ENCODE measurements at regions not wholly inside any gene's neighbourhood (a gene's known extent, or its start where the extent isn't known, plus 50 kb on each side); places are given as distances from the start of the nearest gene placed in this dataset.

DNA sequence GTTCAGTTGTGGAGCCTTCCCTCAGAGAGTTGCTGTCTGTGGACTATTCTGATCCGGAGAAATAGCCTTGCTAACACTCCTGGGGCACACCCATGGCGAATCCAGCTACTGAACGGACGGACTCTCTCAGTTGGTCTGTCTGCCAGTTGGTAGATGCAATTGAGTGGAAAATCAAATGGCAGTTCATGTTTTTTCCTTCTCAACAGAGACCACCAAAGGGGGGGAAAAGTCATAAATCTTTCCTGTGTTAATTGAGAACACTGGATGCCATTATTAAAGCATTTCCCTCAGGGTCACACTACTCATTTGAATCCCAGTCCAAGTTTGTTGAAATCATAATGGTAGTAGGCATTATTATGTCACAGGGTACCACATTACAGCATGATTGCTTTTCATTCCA lies 354.3 kb upstream of the FAR2 start:
- no peak for ATAC-seq
- no peak for DNase-seq
- intact Hi-C loops (cut with DNase I, micrococcal nuclease) = no loop called here

DNA sequence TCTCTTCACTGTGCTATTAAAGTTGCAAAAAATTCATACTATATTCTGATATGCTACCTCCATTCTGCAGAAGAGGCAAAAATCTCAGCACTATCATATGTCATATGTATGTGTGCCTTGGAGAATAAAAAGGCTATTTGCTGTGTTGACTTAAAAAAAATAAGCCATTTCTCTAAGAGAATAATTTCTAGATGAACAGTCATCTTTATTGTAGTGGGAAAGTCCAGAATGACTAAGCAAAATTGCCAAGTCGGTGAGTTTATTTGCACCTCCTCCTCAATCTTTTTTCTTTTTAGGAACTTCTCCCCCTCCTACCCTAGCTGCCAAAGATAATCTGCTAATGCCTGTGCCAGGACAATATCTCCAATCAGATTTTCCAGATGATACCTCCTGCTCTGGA lies 353.8 kb upstream of the FAR2 start:
- no peak for ATAC-seq

DNA sequence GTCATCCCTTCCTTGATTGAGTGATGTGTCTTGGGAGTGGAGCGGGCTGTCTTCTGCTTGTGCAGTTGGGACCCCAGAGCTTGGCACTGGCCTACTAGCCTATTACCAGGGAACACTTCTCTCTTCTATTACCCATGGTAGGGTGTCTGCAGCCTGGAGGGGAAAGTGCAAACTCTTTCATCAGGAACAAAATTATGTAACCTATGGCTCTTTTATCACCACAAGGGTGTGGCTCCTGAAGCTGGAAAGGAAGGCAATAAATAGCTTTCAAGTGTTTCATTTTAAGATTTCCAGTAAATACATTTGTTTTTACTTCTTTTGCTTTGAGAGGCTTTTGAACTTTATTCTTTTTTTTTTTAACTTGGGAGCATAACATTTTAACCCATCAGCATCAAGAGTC lies 349.7 kb upstream of the FAR2 start:
- ATAC-seq = peak; percentile 64
- intact Hi-C loops (cut with DNase I, micrococcal nuclease) = no loop called here
- no peak for DNase-seq

More for the DNA sequence above, 353.8 kb upstream of the FAR2 start:
- no peak for DNase-seq
- intact Hi-C loops (cut with DNase I, micrococcal nuclease) = no loop called here

DNA sequence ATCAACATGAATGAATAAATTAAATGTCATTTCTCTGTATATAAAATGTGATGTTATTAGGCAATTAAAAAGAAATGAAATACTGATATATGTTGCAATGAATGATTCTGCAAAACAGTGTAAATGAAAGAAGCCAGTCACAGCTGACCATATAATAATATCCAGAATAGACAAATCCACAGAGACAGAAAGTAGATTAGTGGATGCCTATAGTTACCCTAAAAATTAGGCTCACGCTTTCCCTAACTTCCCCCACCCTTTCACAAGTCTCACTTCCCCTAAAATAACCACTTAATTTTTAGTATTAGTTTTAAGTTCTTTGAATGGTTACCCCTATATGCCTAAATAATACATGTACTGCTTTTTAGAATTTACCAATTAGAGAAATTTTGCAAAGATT lies 348.9 kb upstream of the FAR2 start:
- ATAC-seq = no peak
- no peak for DNase-seq
- intact Hi-C loops (cut with DNase I, micrococcal nuclease) = no loop called here

DNA sequence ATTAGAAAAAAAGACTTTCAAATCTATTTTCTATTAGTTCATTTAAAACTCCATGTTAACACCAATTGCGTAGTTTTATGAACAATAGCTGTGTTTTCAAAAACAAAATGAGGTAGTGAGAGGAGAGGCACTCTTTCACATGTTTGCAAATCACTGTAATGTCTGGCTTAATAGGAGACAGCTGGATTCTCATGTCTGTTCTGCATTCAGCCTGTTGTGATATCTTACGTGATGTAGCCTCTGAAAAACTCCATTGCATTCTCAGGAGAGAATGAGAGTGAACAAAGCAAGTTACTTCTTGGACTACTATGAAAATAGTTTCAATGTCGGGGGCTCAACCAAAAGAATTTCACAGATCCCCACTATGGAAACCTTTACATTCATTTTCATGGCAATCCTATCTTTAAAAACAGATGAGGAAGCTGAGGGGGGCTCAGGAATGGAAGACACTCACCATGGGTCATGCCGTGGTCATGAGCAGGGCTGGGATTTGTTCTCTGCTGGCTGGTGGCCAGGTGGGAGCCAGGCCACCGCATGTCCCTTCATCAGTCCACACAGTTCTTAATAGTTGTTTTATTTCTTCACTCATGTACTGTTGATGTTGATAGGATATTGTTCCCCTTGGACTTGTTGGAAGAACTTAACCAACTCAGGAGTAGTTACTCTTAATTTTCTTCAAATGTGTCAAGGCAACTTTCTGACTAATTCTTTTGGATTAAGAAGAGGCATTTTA lies 346.2 kb upstream of the FAR2 start:
- DNase-seq (no peak), ATAC-seq (no peak)
- intact Hi-C loops (cut with DNase I, micrococcal nuclease) = no loop called here

DNA sequence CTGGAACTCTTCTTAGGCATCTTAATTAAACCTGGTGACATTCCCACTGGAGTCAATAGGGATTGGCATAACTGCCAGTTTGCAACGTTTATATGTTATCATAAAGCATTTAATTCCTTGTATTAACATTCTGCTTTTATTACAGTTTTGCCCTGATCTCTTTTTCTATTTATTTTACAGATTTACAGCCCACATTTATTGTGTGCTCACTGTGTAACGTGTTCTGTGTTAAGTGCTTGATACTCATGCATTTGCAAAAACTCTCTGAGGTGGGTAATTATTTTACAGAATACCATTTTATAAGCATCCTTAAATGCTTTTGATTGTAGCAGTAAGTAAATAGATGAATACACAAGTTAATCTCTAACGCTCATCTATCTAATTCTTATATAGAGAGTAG lies 341.5 kb upstream of the FAR2 start:
- intact Hi-C loops (cut with DNase I, micrococcal nuclease) = no loop called here
- DNase-seq (no peak), ATAC-seq (no peak)

DNA sequence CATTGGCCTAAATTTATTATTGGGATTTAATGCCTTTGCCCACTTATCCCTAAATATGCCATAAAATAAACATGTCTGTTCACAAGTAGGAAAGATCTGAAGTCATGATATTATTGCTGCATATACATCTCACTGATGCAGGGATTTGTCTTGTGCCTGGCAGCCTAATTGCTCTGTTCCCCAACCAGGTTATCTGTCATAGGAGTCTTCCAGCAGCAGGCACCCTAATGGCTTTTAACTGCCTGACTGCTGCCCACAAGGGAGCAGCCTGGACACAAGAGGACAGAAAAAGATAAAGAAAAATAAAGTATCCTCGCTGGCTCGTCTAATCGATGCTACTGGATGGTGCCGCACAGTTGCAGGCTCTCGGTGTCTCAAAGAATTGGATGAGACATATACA lies 337.6 kb upstream of the FAR2 start:
- ATAC-seq = no peak
- intact Hi-C loops (cut with DNase I, micrococcal nuclease) = no loop called here
- DNase-seq = no peak

DNA sequence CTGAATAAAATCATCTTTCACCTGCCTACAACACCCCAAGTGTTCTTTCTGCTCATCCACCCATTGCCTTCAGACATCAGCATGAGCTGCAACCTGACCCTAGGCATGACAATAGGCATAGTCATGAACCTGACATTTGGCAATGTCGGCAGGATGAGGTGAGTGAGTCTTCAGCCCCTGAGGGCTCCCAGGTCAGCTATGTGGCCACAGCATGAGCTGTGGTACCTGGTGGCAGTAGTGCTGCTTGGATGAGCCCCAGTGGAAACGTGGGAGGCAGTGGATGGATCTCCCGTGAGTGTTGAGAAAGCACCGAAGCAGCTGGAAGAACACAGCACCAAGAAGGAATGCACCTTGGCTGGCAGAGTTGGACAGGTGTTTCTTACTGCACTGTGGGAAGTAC lies 334.8 kb upstream of the FAR2 start:
- DNase-seq (no peak), ATAC-seq (no peak)
- intact Hi-C loops (cut with DNase I, micrococcal nuclease) = no loop called here

DNA sequence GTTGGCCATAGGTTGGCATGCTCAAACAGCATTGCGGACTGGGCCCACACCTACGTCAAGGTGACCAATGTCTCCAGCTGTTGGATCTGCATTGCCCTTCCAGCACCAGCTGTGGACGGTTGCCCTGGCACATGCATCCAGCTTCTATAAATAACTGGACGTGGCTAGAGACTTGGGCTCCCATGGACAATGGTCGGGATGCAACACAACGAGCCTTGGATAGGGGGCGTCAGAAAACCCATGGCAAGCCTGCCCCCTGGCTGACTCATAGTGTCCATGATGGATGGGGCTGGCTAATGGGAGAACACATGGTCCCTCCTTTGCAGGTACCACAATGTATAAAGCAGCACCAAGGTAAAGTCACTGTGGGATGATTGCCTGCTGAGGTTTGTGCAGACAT lies 331.6 kb upstream of the FAR2 start:
- ATAC-seq = no peak
- DNase-seq = no peak
- intact Hi-C loops (cut with DNase I, micrococcal nuclease) = no loop called here

DNA sequence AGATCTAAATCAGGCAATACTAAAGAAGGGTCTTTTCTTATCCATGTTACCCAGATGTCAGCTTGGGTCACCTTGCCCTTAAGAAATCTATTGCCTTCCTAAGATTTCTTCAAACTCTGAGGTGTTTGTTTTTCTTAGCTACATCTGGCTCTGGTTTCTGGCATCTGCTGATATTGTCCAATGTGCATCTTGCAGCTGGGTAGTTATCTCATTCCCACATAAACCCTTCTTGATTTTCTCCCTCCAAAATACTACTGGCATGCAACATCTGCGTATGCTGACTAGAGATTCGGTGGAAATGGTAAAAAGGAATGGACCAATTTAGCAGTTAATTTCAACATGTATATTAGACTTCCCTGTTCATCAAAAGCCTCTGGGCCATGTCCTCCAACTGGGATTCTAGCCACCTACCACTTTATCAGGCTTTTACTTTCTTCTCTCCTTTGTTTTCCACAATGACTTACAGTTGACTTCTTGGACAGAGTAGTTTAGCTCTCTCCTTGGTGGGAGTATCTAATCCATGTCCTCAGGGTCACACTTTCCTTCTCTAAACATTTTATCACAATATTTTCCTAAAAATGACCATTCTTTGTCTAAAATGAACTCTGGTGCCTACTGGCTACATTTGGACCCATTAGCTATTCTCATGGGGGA lies 324.8 kb upstream of the FAR2 start:
- ATAC-seq = no peak
- DNase-seq = no peak
- intact Hi-C loops (cut with DNase I, micrococcal nuclease) = no loop called here

DNA sequence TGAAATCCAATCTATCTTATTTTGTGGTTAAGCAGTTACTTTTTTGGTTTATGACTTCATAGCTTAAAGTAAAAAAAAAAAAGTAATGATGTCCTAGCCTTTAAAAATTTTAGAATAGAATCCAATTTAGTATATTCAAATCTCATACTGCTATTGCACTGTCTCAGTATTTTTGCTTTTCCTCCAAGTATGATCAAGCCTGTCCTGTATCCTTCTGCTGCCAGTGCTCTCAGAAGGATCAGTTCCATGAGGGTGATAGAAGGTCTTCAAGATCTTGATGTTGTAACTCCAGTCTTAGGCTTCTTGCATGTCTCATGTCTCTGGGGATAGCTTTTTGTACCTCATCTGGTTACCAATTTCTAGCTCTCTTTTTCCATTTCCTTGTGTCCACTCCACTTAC lies 324.2 kb upstream of the FAR2 start:
- ATAC-seq = no peak
- no peak for DNase-seq
- intact Hi-C loops (cut with DNase I, micrococcal nuclease) = no loop called here

DNA sequence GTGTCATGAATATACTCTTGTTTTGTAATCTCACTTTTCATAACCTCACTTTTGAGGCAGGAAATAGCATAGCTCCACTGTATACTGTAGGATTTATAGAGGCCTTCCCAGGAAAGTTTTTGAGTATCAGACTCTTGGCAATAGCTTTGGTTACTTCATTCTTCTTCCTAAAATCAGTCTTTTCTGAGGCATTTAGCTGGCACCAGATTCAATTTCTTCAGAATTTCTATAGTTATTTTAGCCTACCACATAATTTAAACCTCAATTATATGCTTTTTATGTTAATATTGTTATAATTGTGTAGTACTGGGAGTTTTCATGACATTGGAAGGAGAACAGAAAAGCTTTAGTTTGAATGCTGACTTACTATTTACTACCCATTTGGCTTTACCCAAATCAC lies 322.3 kb upstream of the FAR2 start:
- intact Hi-C loops (cut with DNase I, micrococcal nuclease) = no loop called here
- ATAC-seq (no peak), DNase-seq (no peak)

DNA sequence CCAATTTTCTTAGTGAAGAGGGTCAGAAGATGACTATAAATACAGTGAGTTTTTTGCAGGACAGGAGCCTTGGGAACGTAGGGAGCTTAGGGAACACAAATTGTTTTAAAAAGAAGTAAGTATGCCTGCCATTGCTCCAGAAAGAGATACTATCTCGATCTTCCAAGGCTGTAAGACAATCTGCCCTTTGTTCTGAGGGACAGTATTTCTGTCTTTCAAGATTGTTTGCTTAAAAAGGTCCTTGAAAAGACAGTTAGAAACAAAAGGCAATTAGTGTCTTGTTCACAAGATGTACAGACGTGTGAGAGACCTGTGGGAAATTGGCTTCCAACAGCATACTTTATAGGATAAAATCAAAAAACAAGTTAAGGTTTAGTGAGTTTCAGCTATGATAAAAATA lies 321.2 kb upstream of the FAR2 start:
- DNase-seq (no peak), ATAC-seq (no peak)
- intact Hi-C loops (cut with DNase I, micrococcal nuclease) = no loop called here

DNA sequence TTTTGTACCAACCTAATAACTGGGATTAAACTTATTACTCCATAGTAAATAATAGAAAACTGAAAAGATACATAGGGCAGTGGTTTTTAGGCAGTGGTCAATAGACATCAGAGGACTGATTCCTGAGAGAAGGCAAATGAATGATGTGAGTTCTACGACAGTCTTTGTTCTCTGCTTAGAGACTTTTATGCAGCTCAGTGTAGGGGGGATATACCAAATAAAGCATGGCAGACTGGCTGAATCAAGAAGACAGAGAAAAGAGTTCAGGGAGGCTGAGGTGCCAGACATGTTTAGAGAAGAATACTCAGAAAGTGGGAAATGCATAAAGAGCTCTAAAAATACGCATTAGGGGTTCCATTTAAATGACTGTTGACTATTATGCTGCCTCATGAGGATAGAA lies 320.8 kb upstream of the FAR2 start:
- no peak for ATAC-seq
- no peak for DNase-seq
- intact Hi-C loops (cut with DNase I, micrococcal nuclease) = no loop called here

DNA sequence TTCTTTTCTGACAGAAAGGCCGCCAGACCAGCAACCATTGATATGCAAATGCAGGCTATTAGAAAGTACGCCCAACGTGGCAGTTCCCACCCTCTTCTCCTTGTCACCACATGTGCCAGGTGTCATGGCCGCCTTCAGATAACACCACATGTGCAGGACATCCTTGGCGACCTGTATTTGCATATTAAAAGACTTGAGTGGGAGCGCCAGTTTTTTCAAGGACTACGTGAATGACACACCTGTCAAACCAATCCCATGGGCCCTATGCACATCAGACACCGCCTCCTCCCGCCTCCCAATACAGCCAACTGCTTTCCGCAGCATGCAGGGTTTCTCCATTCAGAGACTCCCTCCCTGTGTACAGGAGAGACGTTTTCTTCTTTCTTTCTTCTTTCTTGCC lies 318.6 kb upstream of the FAR2 start:
- intact Hi-C loops (cut with DNase I, micrococcal nuclease) = no loop called here
- ATAC-seq (no peak), DNase-seq (no peak)

DNA sequence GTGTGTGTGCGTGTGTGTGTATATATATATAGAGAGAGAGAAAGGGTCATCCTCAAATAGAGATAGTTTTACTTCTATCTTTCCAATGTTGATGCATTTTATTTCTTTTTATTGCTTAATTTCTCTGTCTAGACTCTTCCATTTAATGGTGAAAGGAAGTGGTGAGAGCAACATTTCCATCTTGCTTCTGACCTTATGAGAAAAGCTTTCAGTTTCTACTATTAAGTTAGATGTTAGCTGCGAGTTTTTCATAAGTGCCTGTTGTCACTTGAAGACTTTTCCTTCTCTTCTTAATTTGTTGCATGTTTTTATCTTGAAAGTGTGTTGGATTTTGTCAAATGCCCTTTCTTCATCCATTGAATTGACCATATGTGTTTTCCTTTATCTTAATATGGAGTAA lies 304.4 kb upstream of the FAR2 start:
- ATAC-seq = no peak
- intact Hi-C loops (cut with DNase I, micrococcal nuclease) = no loop called here

DNA sequence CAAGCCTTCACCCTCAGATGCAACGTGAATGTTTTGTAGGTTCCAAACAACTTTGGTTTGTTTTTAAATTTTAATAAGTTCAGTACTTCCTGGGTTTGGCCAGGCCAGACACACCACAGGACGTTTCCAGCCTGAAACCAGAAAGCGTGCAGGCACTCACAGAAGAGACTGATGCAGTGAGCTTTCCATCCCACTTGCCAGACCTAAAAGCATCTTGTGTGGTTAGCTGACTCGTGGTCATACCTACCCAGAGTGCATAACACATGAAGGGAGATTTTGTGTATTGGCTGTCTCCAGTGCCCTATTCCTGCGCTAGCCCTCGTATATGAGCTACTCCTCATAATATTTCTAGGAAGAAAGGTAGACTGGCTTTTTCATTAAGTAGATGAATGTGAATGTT lies 297.3 kb upstream of the FAR2 start:
- intact Hi-C loops (cut with DNase I, micrococcal nuclease) = no loop called here
- no peak for DNase-seq
- ATAC-seq = no peak

More for the DNA sequence above, 304.4 kb upstream of the FAR2 start:
- DNase-seq = no peak

DNA sequence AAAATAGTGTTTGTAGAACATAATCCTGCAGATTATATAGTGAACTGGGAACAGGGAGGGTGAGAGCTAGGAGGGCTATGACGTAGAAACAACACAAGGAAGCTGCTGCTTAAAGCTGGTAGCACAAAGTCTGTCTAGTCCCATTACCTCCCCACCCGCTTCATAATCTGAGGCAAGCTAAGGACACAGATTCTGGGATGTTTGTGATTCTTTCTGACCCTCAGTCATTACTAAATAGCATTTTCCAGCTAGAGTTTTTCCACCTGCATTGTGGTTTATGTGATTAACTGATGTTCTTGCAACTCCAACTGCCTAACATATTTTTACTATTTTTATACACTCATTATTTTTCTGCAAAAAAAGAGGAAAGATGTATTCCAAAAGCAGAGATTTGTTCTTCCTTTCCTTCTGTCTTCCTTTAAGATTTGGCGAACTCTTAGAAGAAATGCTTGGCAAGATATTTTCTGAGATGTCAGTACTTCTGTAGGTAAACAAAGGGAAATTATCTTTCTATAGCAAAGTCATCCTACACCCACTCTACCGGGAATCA lies 293.2 kb upstream of the FAR2 start:
- ATAC-seq = no peak
- no peak for DNase-seq
- intact Hi-C loops (cut with DNase I, micrococcal nuclease) = no loop called here

DNA sequence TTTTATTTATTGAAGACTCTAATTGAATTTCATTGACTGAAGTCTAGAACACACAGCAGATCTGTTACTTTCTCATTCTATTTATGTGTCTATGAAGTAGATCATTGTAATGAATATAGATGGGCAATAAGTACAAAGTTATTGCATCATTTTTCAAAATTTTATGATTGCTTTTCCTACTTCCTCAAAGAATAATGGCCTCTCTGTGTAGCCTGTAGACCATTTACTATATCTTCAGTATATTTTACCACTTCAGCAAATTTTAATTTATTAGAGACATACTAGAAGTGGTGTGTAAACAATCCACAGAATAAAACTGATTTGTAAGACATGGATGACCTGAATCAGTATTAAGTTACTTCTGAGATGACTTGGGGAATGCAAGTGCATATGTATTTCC lies 291.7 kb upstream of the FAR2 start:
- DNase-seq (no peak), ATAC-seq (no peak)
- intact Hi-C loops (cut with DNase I, micrococcal nuclease) = no loop called here

DNA sequence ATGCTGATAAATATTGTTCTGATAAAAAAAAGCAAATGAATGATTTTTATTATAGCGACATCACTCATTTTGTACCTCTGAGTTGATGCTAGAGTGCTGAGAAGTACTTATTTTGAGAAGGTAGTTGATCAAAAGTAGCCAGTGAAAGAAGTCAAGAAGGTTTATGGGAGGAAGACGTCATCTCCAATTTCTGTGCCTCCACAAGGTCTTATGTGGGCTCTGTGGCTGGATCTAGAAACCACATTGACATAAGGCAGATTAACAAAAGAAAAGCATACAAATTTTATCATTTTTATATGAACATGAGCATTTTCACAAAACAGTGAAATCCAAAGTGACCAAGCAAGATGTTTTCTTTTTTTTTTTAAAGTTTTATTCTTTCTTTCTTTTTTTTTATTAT lies 289.5 kb upstream of the FAR2 start:
- no peak for ATAC-seq
- DNase-seq = no peak
- intact Hi-C loops (cut with DNase I, micrococcal nuclease) = no loop called here

DNA sequence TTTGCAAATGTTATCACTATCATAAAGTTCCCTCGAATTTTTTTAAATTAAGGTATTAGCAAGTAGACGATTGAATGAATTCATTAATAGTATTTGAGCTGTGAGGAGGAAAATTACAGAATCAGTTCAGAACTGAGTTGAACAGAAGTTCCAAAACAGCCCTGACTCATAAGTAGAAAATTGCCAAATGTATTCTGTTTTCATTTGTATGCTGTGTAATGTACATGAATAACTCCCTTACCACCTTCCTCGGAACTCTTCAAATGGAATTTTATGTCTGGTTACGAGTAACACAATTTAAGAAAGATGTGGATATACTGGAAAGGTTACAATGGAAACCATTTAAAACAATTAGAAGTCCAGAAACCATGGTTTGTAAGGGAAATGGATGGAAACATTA lies 283.3 kb upstream of the FAR2 start:
- DNase-seq (no peak), ATAC-seq (no peak)
- intact Hi-C loops (cut with DNase I, micrococcal nuclease) = no loop called here
